ENCODE measurements at regions not wholly inside any gene's neighbourhood (a gene's known extent, or its start where the extent isn't known, plus 50 kb on each side); places are given as distances from the start of the nearest gene placed in this dataset.

- Histone ChIP-seq H2AK5ac (ENCODE audit: low read depth, low read length) (no peak overlapping the region), H4K91ac (ENCODE audit: low read depth, low read length, poor library complexity) (no peak overlapping the region), H3K4me3 (ENCODE audit: low read length in 2 of 2) (no peak overlapping the region), H3K18ac (ENCODE audit: low read length) (no peak overlapping the region), H2AFZ (ENCODE audit: low read length) (no peak overlapping the region), H3K4me1 (ENCODE audit: control insufficient read depth in 2 of 2, insufficient read depth in 1 of 2, low read depth in 1 of 2, low read length in 2 of 2) (no peaks in the 10 kb centered on the region), H3K4ac (ENCODE audit: low read length) (no peak overlapping the region), H3K36me3 (replicated peaks in 1 of 2; ENCODE audit: control insufficient read depth in 2 of 2, insufficient read depth in 2 of 2, low read length in 2 of 2) (no peaks in the 10 kb centered on the region), H2BK15ac (ENCODE audit: low read length) (no peak overlapping the region), H2BK5ac (ENCODE audit: low read length) (no peak overlapping the region), H3K9ac (ENCODE audit: low read depth, low read length, poor library complexity) (no peak overlapping the region), H3K27ac (replicated peaks; ENCODE audit: low read length) (no peak overlapping the region), H3K23ac (ENCODE audit: low read depth, low read length, poor library complexity) (no peak overlapping the region), H3K79me1 (ENCODE audit: low read depth, low read length) (no peaks in the 10 kb centered on the region), H2BK120ac (ENCODE audit: low read depth, low read length) (no peak overlapping the region), H3K4me2 (ENCODE audit: insufficient read depth, low read length, poor library complexity, severe bottlenecking) (no peak overlapping the region), H4K8ac (ENCODE audit: low read depth, low read length) (no peak overlapping the region), H2BK12ac (ENCODE audit: low read length) (no peak overlapping the region), H3K14ac (ENCODE audit: low read length) (no peak overlapping the region), H3K27me3 (ENCODE audit: control insufficient read depth in 3 of 3, insufficient read depth in 3 of 3, low read depth in 1 of 3, low read length in 3 of 3) (no peaks in the 10 kb centered on the region), H3K9me3 (replicated peaks in 1 of 2; ENCODE audit: control insufficient read depth in 2 of 2, insufficient read depth in 1 of 2, low read depth in 1 of 2, low read length in 2 of 2) (no peaks in the 10 kb centered on the region)
- DNase-seq (ENCODE audit: low spot score), result no peak
- no CpG with 5 or more reads among the region's 2 CpGs for WGBS, 2 donors (ENCODE audit: extremely low coverage in 2 of 2, insufficient read length in 2 of 2, insufficient replicate concordance in 1 of 2)
Observed at GRCh38 chr7:91323626-91324158, 59.5 kb downstream of the FZD1 start.

DNA sequence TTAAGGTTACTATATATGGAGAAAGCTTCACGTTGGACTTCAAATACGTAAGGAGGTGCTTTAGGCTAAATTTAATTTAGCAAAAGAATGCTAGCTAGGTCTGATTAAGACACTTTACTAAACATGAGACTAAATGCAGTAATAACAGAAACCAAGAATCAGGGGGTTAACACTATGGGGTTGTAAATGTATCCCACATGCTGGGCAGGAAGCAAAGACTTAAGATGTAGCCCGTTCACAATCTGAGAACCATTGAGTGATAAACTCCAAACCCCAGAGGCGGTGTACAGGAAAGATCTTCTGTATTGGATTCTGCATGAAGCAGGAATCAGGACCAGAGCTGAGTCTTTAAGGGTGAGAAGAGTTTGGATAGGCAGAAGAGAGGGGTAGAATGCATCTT is 60.4 kb downstream of the FZD1 start:
- H3K4me1 ChIP-seq (ENCODE audit: control insufficient read depth in 2 of 2, insufficient read depth in 1 of 2, low read depth in 1 of 2, low read length in 2 of 2), result no peaks in the 10 kb centered on the region
- H2AFZ ChIP-seq (ENCODE audit: low read length), result no peak overlapping the region
- H3K9me3 ChIP-seq (replicated peaks in 1 of 2; ENCODE audit: control insufficient read depth in 2 of 2, insufficient read depth in 1 of 2, low read depth in 1 of 2, low read length in 2 of 2), result no peaks in the 10 kb centered on the region
- no peak overlapping the region for H2AK5ac ChIP-seq (ENCODE audit: low read depth, low read length)
- H3K23ac ChIP-seq (ENCODE audit: low read depth, low read length, poor library complexity), result no peak overlapping the region
- no peak overlapping the region for H2BK5ac ChIP-seq (ENCODE audit: low read length)
- H3K27ac ChIP-seq (replicated peaks; ENCODE audit: low read length), result no peak overlapping the region
- H3K4ac ChIP-seq (ENCODE audit: low read length), result no peak overlapping the region
- H3K18ac ChIP-seq (ENCODE audit: low read length), result no peak overlapping the region
- no peak overlapping the region for H3K14ac ChIP-seq (ENCODE audit: low read length)
- no CpG with 5 or more reads among the region's 4 CpGs for WGBS, 2 donors (ENCODE audit: extremely low coverage in 2 of 2, insufficient read length in 2 of 2, insufficient replicate concordance in 1 of 2)
- H2BK12ac ChIP-seq (ENCODE audit: low read length), result no peak overlapping the region
- no peak overlapping the region for H3K4me3 ChIP-seq (ENCODE audit: low read length in 2 of 2)
- no peak overlapping the region for H4K8ac ChIP-seq (ENCODE audit: low read depth, low read length)
- H4K91ac ChIP-seq (ENCODE audit: low read depth, low read length, poor library complexity), result no peak overlapping the region
- H3K27me3 ChIP-seq (ENCODE audit: control insufficient read depth in 3 of 3, insufficient read depth in 3 of 3, low read depth in 1 of 3, low read length in 3 of 3), result no peaks in the 10 kb centered on the region
- H2BK120ac ChIP-seq (ENCODE audit: low read depth, low read length), result no peak overlapping the region
- H3K4me2 ChIP-seq (ENCODE audit: insufficient read depth, low read length, poor library complexity, severe bottlenecking), result no peak overlapping the region
- H3K9ac ChIP-seq (ENCODE audit: low read depth, low read length, poor library complexity), result no peak overlapping the region
- no peaks in the 10 kb centered on the region for H3K79me1 ChIP-seq (ENCODE audit: low read depth, low read length)
- no peak overlapping the region for H2BK15ac ChIP-seq (ENCODE audit: low read length)
- no peaks in the 10 kb centered on the region for H3K36me3 ChIP-seq (replicated peaks in 1 of 2; ENCODE audit: control insufficient read depth in 2 of 2, insufficient read depth in 2 of 2, low read length in 2 of 2)
- DNase-seq (ENCODE audit: low spot score), result no peak

- no peak overlapping the region for H3K14ac ChIP-seq (ENCODE audit: low read length)
- no peak overlapping the region for H3K9ac ChIP-seq (ENCODE audit: low read depth, low read length, poor library complexity)
Observed at GRCh38 chr7:91325726-91326125, 61.5 kb downstream of the FZD1 start.

DNA sequence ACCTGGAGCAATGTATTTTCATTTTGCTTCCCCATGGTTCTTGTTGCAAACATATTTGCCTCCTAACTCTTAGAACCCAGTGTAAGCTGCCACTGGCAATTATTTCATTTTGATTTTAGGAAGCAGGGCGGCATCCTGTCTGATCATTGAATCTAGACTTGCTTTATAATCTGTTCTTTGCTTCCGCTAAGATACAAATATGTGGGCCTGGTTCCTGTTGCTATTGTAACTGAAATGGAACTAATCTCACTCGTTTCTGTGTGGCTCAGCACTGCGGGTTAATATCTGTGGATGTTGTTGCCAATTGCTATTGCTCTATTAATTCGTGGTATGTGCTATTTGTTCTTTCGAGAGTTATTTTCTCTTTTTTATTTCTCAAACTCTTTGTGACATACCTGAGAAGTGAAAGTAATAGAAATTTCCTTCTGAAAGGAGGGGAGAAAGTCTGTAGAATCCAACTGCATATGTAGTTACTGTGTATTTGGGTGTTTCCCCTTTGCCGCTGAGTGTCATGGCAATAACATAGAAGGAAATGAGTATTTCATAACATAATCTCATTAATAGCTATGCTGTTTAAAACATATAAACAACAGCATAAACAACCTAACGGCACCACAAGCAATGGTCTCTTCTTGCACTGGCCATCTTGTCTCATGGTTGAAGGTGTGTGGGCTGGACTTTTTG is 62.4 kb downstream of the FZD1 start:
- H3K9ac ChIP-seq (ENCODE audit: low read depth, low read length, poor library complexity), result no peak overlapping the region
- H3K36me3 ChIP-seq (replicated peaks in 1 of 2; ENCODE audit: control insufficient read depth in 2 of 2, insufficient read depth in 2 of 2, low read length in 2 of 2), result no peaks in the 10 kb centered on the region
- H3K4me2 ChIP-seq (ENCODE audit: insufficient read depth, low read length, poor library complexity, severe bottlenecking), result no peak overlapping the region

More at GRCh38 chr7:91325726-91326125, 61.5 kb downstream of the FZD1 start:
- H2BK120ac ChIP-seq (ENCODE audit: low read depth, low read length), result no peak overlapping the region
- no peak overlapping the region for H2BK15ac ChIP-seq (ENCODE audit: low read length)
- no peak overlapping the region for H3K18ac ChIP-seq (ENCODE audit: low read length)
- no peak overlapping the region for H3K23ac ChIP-seq (ENCODE audit: low read depth, low read length, poor library complexity)
- no peak overlapping the region for H3K27ac ChIP-seq (replicated peaks; ENCODE audit: low read length)
- H3K36me3 ChIP-seq (replicated peaks in 1 of 2; ENCODE audit: control insufficient read depth in 2 of 2, insufficient read depth in 2 of 2, low read length in 2 of 2), result no peaks in the 10 kb centered on the region
- H2AFZ ChIP-seq (ENCODE audit: low read length), result no peak overlapping the region
- no peaks in the 10 kb centered on the region for H3K79me1 ChIP-seq (ENCODE audit: low read depth, low read length)
- H3K9me3 ChIP-seq (replicated peaks in 1 of 2; ENCODE audit: control insufficient read depth in 2 of 2, insufficient read depth in 1 of 2, low read depth in 1 of 2, low read length in 2 of 2), result no peaks in the 10 kb centered on the region
- no peak overlapping the region for H3K4me2 ChIP-seq (ENCODE audit: insufficient read depth, low read length, poor library complexity, severe bottlenecking)
- no peak overlapping the region for H2BK5ac ChIP-seq (ENCODE audit: low read length)
- no peaks in the 10 kb centered on the region for H3K4me1 ChIP-seq (ENCODE audit: control insufficient read depth in 2 of 2, insufficient read depth in 1 of 2, low read depth in 1 of 2, low read length in 2 of 2)
- no peak overlapping the region for H3K4ac ChIP-seq (ENCODE audit: low read length)
- no CpG with 5 or more reads among the region's 3 CpGs for WGBS, 2 donors (ENCODE audit: extremely low coverage in 2 of 2, insufficient read length in 2 of 2, insufficient replicate concordance in 1 of 2)
- H3K4me3 ChIP-seq (ENCODE audit: low read length in 2 of 2), result no peak overlapping the region
- H4K8ac ChIP-seq (ENCODE audit: low read depth, low read length), result no peak overlapping the region
- no peaks in the 10 kb centered on the region for H3K27me3 ChIP-seq (ENCODE audit: control insufficient read depth in 3 of 3, insufficient read depth in 3 of 3, low read depth in 1 of 3, low read length in 3 of 3)
- no peak overlapping the region for H2AK5ac ChIP-seq (ENCODE audit: low read depth, low read length)
- no peak overlapping the region for H2BK12ac ChIP-seq (ENCODE audit: low read length)
- no peak for DNase-seq (ENCODE audit: low spot score)
- no peak overlapping the region for H4K91ac ChIP-seq (ENCODE audit: low read depth, low read length, poor library complexity)

More for the DNA sequence above, 62.4 kb downstream of the FZD1 start:
- Histone ChIP-seq H2BK12ac (ENCODE audit: low read length) (no peak overlapping the region), H3K27me3 (ENCODE audit: control insufficient read depth in 3 of 3, insufficient read depth in 3 of 3, low read depth in 1 of 3, low read length in 3 of 3) (no peaks in the 10 kb centered on the region), H3K18ac (ENCODE audit: low read length) (no peak overlapping the region), H4K91ac (ENCODE audit: low read depth, low read length, poor library complexity) (no peak overlapping the region), H3K4me3 (ENCODE audit: low read length in 2 of 2) (no peak overlapping the region), H3K27ac (replicated peaks; ENCODE audit: low read length) (no peak overlapping the region), H2BK15ac (ENCODE audit: low read length) (no peak overlapping the region), H2AFZ (ENCODE audit: low read length) (no peak overlapping the region), H2BK120ac (ENCODE audit: low read depth, low read length) (no peak overlapping the region), H2BK5ac (ENCODE audit: low read length) (no peak overlapping the region), H4K8ac (ENCODE audit: low read depth, low read length) (no peak overlapping the region), H3K14ac (ENCODE audit: low read length) (no peak overlapping the region), H2AK5ac (ENCODE audit: low read depth, low read length) (no peak overlapping the region), H3K79me1 (ENCODE audit: low read depth, low read length) (no peaks in the 10 kb centered on the region), H3K4me1 (ENCODE audit: control insufficient read depth in 2 of 2, insufficient read depth in 1 of 2, low read depth in 1 of 2, low read length in 2 of 2) (no peaks in the 10 kb centered on the region), H3K4ac (ENCODE audit: low read length) (no peak overlapping the region), H3K23ac (ENCODE audit: low read depth, low read length, poor library complexity) (no peak overlapping the region), H3K9me3 (replicated peaks in 1 of 2; ENCODE audit: control insufficient read depth in 2 of 2, insufficient read depth in 1 of 2, low read depth in 1 of 2, low read length in 2 of 2) (no peaks in the 10 kb centered on the region)
- WGBS, 2 donors (ENCODE audit: extremely low coverage in 2 of 2, insufficient read length in 2 of 2, insufficient replicate concordance in 1 of 2), result no CpG with 5 or more reads among the region's 8 CpGs
- DNase-seq (ENCODE audit: low spot score), result no peak
